Chondrocyte (in vitro differentiated cells): ENCODE measurements at regions not wholly inside any gene's neighbourhood (a gene's known extent, or its start where the extent isn't known, plus 50 kb on each side); places are given as distances from the start of the nearest gene placed in this dataset.

Experiments
- DNase-seq: peaks from one replicate; pipeline ENCODE4 v3.0.0; 2021; ENCODE audit warnings: mixed read lengths, low spot score
- H3K27ac Mint-ChIP-seq: one replicate; pipeline ENCODE4 v1.8.0; 2021; ENCODE audit warnings: mild to moderate bottlenecking, moderate library complexity, mixed read lengths; ENCODE audit not compliant: unreplicated experiment
- H3K27me3 Mint-ChIP-seq: 2 replicates; pipeline ENCODE4 v1.8.0; 2021; ENCODE audit warnings: low read depth, mixed read lengths
- H3K36me3 Mint-ChIP-seq: 2 replicates; pipeline ENCODE4 v1.8.0; 2021; ENCODE audit warnings: low read depth, mixed read lengths
- H3K4me1 Mint-ChIP-seq: 2 replicates; pipeline ENCODE4 v1.8.0; 2021; ENCODE audit warnings: low read depth, mild to moderate bottlenecking, mixed read lengths
- H3K4me3 Mint-ChIP-seq: one replicate; pipeline ENCODE4 v1.8.0; 2021; ENCODE audit warnings: mild to moderate bottlenecking, moderate library complexity, mixed read lengths; ENCODE audit not compliant: unreplicated experiment
- H3K9me3 Mint-ChIP-seq: 2 replicates; pipeline ENCODE4 v1.8.0; 2021; ENCODE audit warnings: low read depth, mixed read lengths
- TF ChIP-seq, protein P1 (sequence below): fragments of 200-600 bp; sonication (generic); IDR thresholded peaks from 2 replicates; pipeline ENCODE4 v1.5.0; 2021; ENCODE audit warnings: antibody characterized with exemption, mild to moderate bottlenecking, moderate library complexity

DNA sequence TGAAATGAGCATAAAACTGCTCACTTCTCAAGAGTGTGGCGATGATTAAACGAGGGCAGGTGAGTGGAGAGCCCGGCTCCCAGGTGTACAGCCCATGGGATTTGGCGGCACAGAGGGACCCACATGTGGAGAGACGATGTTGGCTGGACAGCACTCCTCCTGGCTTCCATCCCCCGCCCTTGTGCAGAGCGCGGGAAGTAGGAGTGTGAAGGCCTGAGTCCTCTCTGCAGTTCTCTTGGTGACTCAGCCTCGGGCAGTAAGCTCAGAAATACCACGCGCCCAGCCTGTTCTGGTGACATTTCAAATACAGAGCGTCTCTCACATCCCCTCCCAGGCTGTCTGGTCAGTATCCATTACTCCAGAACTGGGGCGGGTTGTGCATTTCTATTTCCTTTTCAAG is 94.2 kb upstream of the SRSF6 start:
- Mint-ChIP-seq H3K9me3 (peaks cover 4% of the 10 kb centered on the region), H3K27me3 (peaks cover 2% of the 10 kb centered on the region), H3K4me3 (no peak overlapping the region), H3K36me3 (no peaks in the 10 kb centered on the region), H3K4me1 (no peaks in the 10 kb centered on the region), H3K27ac (no peak overlapping the region)
- TF ChIP-seq, protein P1, sequence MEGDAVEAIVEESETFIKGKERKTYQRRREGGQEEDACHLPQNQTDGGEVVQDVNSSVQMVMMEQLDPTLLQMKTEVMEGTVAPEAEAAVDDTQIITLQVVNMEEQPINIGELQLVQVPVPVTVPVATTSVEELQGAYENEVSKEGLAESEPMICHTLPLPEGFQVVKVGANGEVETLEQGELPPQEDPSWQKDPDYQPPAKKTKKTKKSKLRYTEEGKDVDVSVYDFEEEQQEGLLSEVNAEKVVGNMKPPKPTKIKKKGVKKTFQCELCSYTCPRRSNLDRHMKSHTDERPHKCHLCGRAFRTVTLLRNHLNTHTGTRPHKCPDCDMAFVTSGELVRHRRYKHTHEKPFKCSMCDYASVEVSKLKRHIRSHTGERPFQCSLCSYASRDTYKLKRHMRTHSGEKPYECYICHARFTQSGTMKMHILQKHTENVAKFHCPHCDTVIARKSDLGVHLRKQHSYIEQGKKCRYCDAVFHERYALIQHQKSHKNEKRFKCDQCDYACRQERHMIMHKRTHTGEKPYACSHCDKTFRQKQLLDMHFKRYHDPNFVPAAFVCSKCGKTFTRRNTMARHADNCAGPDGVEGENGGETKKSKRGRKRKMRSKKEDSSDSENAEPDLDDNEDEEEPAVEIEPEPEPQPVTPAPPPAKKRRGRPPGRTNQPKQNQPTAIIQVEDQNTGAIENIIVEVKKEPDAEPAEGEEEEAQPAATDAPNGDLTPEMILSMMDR, result no peak
- no peak for DNase-seq

DNA sequence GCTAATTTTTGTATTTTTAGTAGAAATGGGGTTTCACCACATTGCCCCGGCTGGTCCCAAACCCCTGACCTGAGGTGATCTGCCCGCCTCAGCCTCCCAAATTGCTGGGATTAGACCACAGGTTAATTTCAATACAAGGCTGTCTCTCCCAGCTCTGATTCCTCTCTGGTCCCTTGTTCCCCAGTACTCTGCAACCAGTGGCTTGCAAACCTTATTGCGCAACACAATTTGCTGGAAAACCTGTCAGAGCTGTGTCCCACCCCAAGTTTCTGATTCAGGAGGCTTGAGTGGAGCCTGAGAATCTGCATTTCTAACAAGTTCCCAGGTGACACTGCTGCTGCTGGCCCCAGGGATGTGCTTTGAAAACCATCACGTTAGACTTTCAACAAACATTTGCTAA is 96.2 kb upstream of the SRSF6 start:
- TF ChIP-seq, protein P1, result no peak
- Mint-ChIP-seq H3K27ac (no peak overlapping the region), H3K4me3 (no peak overlapping the region), H3K9me3 (peaks cover 9% of the 10 kb centered on the region), H3K36me3 (no peaks in the 10 kb centered on the region), H3K4me1 (no peaks in the 10 kb centered on the region), H3K27me3 (no peaks in the 10 kb centered on the region)
- DNase-seq, result no peak

DNA sequence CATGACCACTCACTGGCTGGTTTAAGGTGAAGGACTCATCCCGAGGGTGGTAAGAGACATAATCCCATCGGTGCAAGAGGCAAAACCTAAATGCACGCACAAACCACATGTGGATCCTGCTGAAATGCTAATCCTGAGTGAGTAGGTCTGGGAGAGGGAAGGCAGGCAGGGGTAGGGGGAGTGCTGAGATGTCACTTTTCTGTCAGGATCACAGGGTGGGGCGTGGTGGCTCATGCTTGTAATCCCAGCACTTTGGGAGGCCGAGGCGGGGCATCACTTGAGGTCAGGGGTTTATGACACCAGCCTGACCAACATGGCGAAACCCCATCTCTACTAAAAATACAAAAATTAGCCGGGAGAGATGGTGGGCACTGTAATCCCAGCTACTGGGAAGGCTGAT is 97.7 kb upstream of the SRSF6 start:
- Mint-ChIP-seq H3K27me3 (no peaks in the 10 kb centered on the region), H3K36me3 (no peaks in the 10 kb centered on the region), H3K4me1 (no peaks in the 10 kb centered on the region), H3K4me3 (no peak overlapping the region), H3K9me3 (peaks cover 9% of the 10 kb centered on the region), H3K27ac (no peak overlapping the region)
- TF ChIP-seq, protein P1, result no peak
- no peak for DNase-seq

DNA sequence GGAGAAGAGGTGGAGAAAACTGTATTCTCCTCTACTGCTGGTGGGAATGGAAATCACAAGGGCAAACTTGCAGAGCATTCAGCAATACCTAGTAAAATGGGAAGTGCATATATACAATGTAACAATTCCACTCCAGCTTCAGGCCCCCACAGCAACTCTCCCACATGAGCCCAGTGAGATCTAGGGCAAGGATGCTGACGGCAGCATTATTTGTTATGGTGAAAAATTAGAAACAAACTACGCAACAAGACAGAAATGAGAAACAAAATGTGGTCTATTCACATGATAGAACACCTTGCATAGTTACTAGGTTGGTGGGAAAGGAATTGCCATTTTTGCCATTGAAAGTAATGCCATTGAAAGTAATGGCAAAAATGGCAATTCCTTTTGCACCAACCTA is 98.9 kb upstream of the SRSF6 start:
- no peak for DNase-seq
- no peaks in the 10 kb centered on the region for H3K36me3 Mint-ChIP-seq
- H3K27me3 Mint-ChIP-seq, result no peaks in the 10 kb centered on the region
- no peaks in the 10 kb centered on the region for H3K4me1 Mint-ChIP-seq
- no peak overlapping the region for H3K4me3 Mint-ChIP-seq
- H3K27ac Mint-ChIP-seq, result no peak overlapping the region
- TF ChIP-seq, protein P1, result no peak
- peaks cover 9% of the 10 kb centered on the region for H3K9me3 Mint-ChIP-seq

DNA sequence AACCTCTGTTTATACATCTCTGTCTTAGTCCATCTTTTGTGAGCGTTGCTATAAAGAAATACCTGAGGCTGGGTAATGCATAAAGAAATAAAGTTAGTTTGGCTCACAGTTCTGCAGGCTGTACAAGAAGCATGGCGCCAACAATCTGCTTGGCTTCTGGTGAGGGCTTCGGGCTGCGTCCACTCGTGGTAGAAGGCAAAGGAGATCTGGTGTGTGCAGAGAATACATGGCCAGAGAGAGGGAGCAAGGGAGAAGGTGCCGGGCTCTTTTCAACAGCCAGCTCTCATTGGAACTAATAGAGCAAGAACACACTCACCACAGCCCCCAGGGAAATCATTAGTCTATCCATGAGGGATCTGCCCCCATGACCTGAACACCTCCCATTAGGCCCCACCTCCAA is 100.3 kb upstream of the SRSF6 start:
- Mint-ChIP-seq H3K27ac (no peak overlapping the region), H3K27me3 (no peaks in the 10 kb centered on the region), H3K9me3 (peaks cover 14% of the 10 kb centered on the region), H3K36me3 (no peaks in the 10 kb centered on the region), H3K4me1 (no peaks in the 10 kb centered on the region), H3K4me3 (no peak overlapping the region)
- TF ChIP-seq, protein P1, result no peak
- DNase-seq, result no peak
